GM18870 (cell line): ENCODE measurements at regions not wholly inside any gene's neighbourhood (a gene's known extent, or its start where the extent isn't known, plus 50 kb on each side); places are given as distances from the start of the nearest gene placed in this dataset.
"Not testable (repeated sequence)": the region's sequence is repeated elsewhere in the genome, so short reads cannot be mapped to it uniquely, and the experiment has no call there.

Experiments
- ATAC-seq: cut with Tn5 transposase; IDR thresholded peaks from one replicate; pipeline ENCODE4 v1.9.1; 2021; ENCODE audit warnings: moderate library complexity; ENCODE audit not compliant: unreplicated experiment

DNA sequence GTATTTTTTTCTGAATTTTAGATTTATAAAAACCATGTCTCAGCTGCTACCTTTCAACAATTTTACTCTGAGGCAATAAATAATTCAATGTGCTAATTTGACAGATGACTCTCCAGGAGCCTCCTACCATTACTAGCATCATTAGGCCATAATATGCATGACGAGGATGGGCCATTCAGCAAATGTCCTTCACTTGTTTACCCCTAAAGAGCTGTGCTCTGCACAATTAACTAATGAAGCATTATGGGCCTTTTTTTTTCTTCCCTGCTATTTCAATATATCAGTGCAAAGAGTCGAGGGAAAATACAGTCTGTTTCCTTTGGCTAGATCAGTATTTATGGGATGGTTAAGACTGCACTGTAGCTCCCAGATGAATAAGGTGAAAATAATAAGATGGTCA lies 627.2 kb downstream of the ISL1 start:
- ATAC-seq, result no peak

DNA sequence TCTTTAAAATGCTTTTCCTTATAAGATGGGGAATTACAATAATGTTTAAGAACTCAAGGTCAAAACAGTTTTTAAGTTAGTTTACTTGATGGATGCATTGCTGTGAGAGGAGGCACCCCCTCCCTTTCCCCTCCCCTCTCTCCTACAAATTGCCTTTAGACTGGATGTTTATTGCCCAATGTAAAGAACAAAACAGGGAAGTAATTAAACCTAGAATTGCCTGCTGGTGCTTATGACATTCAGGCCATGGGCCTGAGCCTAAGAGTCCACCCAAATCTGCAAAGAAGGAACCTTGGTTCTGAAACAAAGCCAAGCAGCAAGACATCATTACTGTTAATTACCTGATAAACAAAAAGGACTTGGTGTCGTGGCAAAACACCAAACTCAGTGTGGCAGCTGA lies 630.3 kb downstream of the ISL1 start:
- no peak for ATAC-seq

DNA sequence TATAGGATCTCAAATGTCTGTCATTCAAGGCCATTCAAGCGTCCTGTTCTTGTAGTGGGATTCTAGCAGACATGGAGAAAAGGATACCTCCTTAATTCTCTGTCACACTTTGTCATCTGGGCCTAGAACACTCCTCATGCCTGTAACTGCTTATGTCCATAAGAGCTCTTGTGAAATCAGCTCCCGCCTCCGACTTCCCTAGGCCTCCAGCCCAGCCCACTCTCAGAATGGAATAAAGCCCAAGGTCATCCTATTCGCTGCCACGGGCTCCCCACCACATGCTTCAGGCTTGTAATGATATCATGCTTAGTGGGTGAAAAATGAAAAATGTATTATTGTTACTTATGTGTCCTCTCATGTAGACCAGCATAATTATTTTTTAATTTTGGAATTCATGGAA lies 632.5 kb downstream of the ISL1 start:
- ATAC-seq, result no peak

GRCh38 chr5:52017567-52017966 lies 634.3 kb downstream of the ISL1 start:
- no peak for ATAC-seq

DNA sequence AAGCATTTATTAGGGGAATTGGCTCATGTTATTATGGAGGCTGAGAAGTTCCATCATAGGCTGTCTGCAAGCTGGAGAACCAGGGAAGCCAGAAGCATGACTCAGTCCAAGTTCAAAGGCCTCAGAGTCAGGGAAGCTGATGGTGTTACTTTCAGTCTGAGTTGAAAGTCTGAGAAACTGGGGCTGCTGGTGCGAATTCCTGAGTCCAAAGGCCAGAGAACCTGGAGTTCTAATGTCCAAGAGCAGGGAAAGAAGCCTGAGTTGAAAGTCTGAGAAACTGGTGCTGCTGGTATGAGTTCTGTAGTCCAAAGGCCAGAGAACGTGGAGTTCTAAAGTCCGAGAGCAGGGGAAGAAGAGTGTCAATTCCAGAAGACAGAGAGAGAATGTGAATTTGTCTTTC lies 641.1 kb downstream of the ISL1 start:
- ATAC-seq, result no peak

DNA sequence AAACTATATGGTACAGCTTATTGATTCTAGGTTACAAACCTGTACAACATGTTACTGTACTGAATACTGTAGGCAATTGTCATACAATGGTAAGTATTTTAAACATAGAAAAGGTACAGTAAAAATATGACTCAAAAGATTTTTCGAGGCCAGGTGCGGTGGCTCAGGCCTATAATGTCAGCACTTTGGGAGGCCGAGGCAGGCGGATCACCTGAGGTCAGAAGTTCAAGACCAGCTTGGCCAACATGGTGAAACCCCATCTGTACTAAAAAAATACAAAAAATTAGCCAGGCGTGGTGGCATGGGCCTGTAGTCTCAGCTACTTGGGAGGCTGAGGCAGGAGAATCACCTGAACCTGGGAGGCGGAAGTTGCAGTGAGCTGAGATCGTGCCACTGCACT lies 646.6 kb downstream of the ISL1 start:
- not testable (repeated sequence) for ATAC-seq

- no peak for ATAC-seq
Observed at GRCh38 chr5:52041842-52042241, 658.6 kb downstream of the ISL1 start.

DNA sequence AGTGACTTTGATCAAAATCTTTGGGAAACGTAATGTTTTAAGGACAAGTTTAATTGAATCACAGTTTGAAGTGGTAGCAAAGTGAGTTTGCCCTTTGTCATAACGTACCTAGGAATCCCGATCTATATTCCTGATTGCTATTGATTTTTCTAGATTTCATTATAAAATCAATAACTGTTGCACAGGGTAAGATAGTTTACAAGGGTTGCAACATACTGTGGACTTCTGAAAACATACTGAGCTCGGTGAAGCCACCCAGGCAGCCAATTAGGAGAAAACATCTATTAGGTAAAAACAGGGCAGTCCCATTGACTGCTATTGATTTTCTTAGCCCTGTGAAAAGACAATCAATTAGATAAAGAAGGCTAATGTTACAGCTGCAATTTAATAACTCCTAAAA lies 659.9 kb downstream of the ISL1 start:
- ATAC-seq, result no peak

DNA sequence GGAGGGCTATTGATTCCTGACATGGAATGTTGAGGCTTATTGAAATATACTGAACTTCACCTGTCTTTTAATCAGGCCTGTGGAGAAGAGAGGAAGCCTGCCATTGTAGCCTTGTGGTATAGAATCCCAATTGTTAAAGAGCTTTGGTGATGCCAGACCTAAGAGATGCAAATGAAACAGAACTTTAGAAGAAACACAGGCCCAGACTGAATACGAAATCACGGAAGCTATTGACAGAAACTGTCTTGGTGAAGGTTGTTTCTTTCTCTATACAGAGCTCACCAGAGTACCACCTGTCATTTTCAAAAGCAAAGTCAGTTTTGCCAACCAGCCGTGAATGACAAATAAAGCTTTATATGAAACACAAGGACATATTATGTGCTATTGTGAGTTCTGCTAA lies 660.3 kb downstream of the ISL1 start:
- ATAC-seq, result no peak

- no peak for ATAC-seq
Observed at GRCh38 chr5:52051759-52052158, 668.5 kb downstream of the ISL1 start.

- no peak for ATAC-seq
Observed at GRCh38 chr5:52063186-52063585, 679.9 kb downstream of the ISL1 start.

DNA sequence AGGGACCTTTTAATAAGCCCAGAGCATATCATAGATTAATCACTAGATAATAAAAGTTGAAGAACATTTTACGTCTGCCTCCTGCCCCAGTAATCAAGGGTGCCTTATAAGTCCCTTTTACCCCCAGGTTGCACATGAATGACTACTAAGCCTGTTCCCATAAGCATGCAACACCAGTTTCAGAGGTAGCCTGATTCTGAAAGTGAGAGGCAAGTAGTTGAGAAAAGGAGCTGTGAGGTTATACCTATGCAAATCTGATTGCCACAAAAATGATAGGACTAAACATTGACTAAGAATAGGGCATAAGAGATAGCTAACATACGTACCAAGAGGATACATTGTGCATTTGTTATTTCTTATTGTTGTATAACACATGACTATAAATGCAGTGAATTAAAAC lies 681.9 kb downstream of the ISL1 start:
- peak; percentile 92 for ATAC-seq

DNA sequence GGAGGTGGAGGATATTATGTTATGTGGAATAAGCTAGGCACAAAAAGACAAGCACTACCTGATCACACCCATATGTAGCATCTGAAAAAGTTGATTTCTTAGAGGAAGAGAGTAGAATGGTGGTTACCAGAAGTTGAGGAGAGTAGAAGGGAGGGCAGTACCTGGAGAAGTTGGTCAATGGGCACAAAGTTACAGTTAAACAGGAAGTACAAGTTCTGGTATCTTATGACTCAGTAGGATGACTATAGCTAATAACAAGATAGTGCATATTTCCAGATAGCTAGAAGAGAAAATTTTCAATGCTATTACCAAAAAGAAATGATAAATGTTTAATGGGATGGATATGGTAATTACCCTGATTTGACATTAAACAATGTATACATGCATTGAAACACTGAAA lies 686.7 kb downstream of the ISL1 start:
- ATAC-seq, result no peak

GRCh38 chr5:52073993-52074689 lies 690.9 kb downstream of the ISL1 start:
- ATAC-seq, result no peak

- no peak for ATAC-seq
Observed at GRCh38 chr5:52077941-52078815, 694.9 kb downstream of the ISL1 start.

DNA sequence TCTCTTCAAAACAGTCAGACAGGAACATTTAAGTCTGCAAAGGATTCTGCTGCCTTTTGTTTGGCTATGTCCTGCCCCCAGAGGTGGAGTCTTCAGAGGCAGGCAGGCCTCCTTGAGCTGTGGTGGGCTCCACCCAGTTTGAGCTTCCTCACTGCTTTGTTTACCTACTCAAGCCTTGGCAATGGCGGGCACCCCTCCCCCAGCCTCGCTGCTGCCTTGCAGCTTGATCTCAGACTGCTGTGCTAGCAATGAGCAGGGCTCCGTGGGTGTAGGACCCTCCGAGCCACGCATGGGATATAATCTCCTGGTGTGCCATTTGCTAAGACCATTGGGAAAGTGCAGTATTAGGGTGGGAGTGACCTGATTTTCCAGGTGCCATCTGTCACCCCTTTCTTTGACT lies 685.4 kb upstream of the ITGA1 start:
- not testable (repeated sequence) for ATAC-seq

- no peak for ATAC-seq
Observed at GRCh38 chr5:52107210-52107905, 680.4 kb upstream of the ITGA1 start.

GRCh38 chr5:52119768-52120167 lies 667.9 kb upstream of the ITGA1 start:
- ATAC-seq, result no peak

DNA sequence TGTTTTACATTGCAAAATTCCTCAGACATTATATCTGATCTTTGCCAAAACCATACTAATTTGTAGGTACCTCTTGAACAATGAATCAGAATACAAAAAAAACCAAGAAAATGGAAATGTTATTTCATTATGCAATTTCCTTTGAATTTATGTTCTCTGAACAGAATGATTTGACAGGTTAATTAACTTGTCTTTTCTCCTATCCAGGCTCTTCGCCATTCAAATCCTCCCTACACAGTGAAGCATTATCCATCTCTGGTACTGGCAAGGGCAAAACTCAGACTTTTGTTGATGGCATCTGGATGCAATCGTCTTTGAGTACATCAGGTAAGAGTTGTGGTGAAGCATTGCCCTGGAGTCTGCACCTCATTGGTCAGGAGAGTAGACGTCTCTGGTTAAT lies 655.7 kb upstream of the ITGA1 start:
- no peak for ATAC-seq

DNA sequence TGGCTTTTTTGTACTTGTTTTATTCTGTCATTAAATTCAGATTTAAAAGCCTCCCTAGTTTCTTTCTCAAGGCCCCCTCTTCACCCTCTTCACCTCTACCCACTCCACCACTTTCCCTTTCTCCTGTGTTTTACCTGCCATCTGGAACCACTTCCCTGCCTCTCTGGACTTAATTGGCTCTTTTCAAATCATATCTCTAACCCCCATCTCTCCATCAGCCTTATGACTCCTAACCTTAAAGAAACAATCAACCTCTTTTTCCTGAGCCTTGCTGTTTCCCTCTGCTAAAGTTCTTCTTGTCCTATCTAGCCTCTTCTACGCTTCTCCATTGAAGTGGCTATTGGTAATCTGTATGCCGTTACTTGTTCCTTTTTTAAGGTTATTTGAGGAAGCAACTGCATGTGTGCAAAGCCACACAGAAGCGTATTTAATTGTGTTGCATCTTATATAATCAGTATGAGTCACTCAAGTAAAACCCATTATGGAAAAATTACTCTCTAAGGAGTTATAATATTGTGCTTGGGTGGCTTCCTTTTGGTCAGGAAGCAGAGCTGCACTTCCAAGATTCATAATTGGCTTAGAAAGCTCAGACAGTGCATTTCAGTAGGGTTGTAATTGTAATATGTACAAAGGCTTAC lies 653.6 kb upstream of the ITGA1 start:
- no peak for ATAC-seq

DNA sequence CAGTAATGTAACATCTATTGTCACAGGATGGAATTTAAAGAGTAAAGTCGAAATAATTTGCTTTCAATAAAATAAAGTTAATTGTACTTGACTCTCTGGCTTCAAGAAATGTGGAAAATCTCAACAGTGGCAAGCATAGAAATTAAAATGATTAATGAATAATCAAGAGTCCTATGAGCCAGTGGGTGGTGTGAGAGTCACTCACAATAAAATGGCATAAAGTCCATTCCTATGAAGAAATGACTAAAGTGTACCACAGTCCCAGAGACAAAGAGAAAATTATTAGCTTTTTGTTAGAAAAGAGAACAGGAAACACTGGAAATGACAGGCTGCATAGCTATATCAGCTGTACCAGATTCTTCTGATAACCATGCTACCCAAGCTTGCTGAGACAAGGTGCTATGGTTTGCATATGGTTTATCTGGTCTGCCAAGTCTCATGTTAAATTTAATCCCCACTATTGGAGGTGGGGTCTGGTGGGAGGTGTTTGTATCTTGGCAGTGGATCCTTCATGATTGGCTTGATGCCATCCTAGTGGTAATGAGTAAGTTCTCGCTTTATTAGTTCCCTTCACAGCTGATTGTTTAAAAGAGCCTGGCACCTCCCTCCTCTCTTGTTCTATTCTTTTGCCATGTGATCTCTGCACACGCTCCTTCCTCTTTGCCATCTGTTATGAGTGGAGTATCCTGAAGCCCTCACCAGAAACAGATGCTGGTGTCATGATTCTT lies 647.7 kb upstream of the ITGA1 start:
- no peak for ATAC-seq
